Skeletal muscle satellite cell (primary cell): ENCODE measurements at regions not wholly inside any gene's neighbourhood (a gene's known extent, or its start where the extent isn't known, plus 50 kb on each side); places are given as distances from the start of the nearest gene placed in this dataset.

Experiments used
- H3K27me3 ChIP-seq: 2 replicates; pipeline ENCODE4 v1.7.0; 2013; ENCODE audit warnings: low read length; ENCODE audit not compliant: control insufficient read depth, insufficient read depth
- H3K36me3 ChIP-seq: 2 replicates; pipeline ENCODE4 v1.7.0; 2013; ENCODE audit warnings: mild to moderate bottlenecking, control low read depth, low read length; ENCODE audit not compliant: insufficient read depth
- H3K4me1 ChIP-seq: 2 replicates; pipeline ENCODE4 v1.7.0; 2013; ENCODE audit warnings: low read length; ENCODE audit not compliant: control insufficient read depth, insufficient read depth
- H3K4me2 ChIP-seq: 2 replicates; pipeline ENCODE4 v1.7.0; 2013; ENCODE audit warnings: mild to moderate bottlenecking, low read length
- H3K4me3 ChIP-seq: 2 replicates; pipeline ENCODE4 v1.7.0; 2013; ENCODE audit warnings: low read length
- H3K9ac ChIP-seq: 2 replicates; pipeline ENCODE4 v1.7.0; 2013; ENCODE audit warnings: mild to moderate bottlenecking, low read depth, low read length, moderate library complexity
- H3K9me3 ChIP-seq: replicated peaks from 2 replicates; pipeline ENCODE4 v1.7.0; 2013; ENCODE audit warnings: mild to moderate bottlenecking, control low read depth, low read length

- Histone ChIP-seq H3K4me2 (no peak overlapping the region), H3K9me3 (no peaks in the 10 kb centered on the region), H3K27me3 (no peaks in the 10 kb centered on the region), H3K4me1 (peaks cover 6% of the 10 kb centered on the region), H3K36me3 (no peaks in the 10 kb centered on the region), H3K4me3 (no peak overlapping the region), H3K9ac (no peak overlapping the region)
These were observed 49.9 kb upstream of the JAK2 start for GRCh38 chr9:4935001-4935672.
